ENCODE measurements at regions not wholly inside any gene's neighbourhood (a gene's known extent, or its start where the extent isn't known, plus 50 kb on each side); places are given as distances from the start of the nearest gene placed in this dataset.

- TF ChIP-seq ZNF16 (tag by site-specific recombination; IDR thresholded peaks at IDR 0.05; ENCODE audit: low read depth) (no peak), ZSCAN4 (tag by site-specific recombination; IDR thresholded peaks at IDR 0.05) (no peak), ZNF785 (tag by site-specific recombination; IDR thresholded peaks at IDR 0.05) (no peak), SCRT2 (tag by site-specific recombination; IDR thresholded peaks at IDR 0.05) (no peak), ZNF311 (tag by site-specific recombination; IDR thresholded peaks at IDR 0.05; ENCODE audit: borderline replicate concordance) (no peak), ZNF341 (tag by site-specific recombination; IDR thresholded peaks at IDR 0.05; ENCODE audit: low read depth) (no peak), ZNF560 (tag by site-specific recombination; IDR thresholded peaks at IDR 0.05; ENCODE audit: borderline replicate concordance) (no peak), ZNF324 (tag by site-specific recombination; IDR thresholded peaks at IDR 0.05) (no peak), ZBTB1 (tag by site-specific recombination; IDR thresholded peaks at IDR 0.05) (no peak), INSM2 (tag by site-specific recombination; IDR thresholded peaks at IDR 0.05) (no peak)
- POLR2A ChIA-PET, result no interaction called here
- Histone ChIP-seq H3K27ac (ENCODE audit: extremely low read depth, low read depth, low read length) (no peak overlapping the region), H3K9me3 (ENCODE audit: control insufficient read depth, insufficient read depth, low read depth, low read length) (no peaks in the 10 kb centered on the region), H3K4me3 (ENCODE audit: low read depth, low read length) (no peak overlapping the region), H3K36me3 (ENCODE audit: control insufficient read depth in 2 of 2, insufficient read depth in 1 of 2, low read length in 2 of 2) (no peaks in the 10 kb centered on the region), H3K4me1 (ENCODE audit: control insufficient read depth, insufficient read depth, low read length) (no peaks in the 10 kb centered on the region; the same call in 1 of the 2 replicates)
- CTCF ChIA-PET, result no interaction called here
These were observed 495.4 kb downstream of the BTBD3 start for GRCh38 chr20:12413116-12413515.

GRCh38 chr20:12414446-12415274, 497.0 kb downstream of the BTBD3 start:
- H3K4me3 ChIP-seq (ENCODE audit: low read depth, low read length), result no peak overlapping the region
- POLR2A ChIA-PET, result no interaction called here
- TF ChIP-seq ZNF248 (tag by site-specific recombination; IDR thresholded peaks at IDR 0.05) (no peak), ZNF529 (tag by site-specific recombination; IDR thresholded peaks at IDR 0.05; ENCODE audit: insufficient replicate concordance) (no peak), KLF17 (tag by site-specific recombination; IDR thresholded peaks at IDR 0.05) (no peak), MZF1 (tag by site-specific recombination; IDR thresholded peaks at IDR 0.05; ENCODE audit: borderline replicate concordance) (no peak), ZFP41 (tag by site-specific recombination; IDR thresholded peaks at IDR 0.05; ENCODE audit: borderline replicate concordance) (no peak), ZNF223 (tag by site-specific recombination; IDR thresholded peaks at IDR 0.05) (no peak), ZNF449 (tag by site-specific recombination; IDR thresholded peaks at IDR 0.05) (no peak), ZNF280C (tag by site-specific recombination; IDR thresholded peaks at IDR 0.05) (no peak), ZNF16 (tag by site-specific recombination; IDR thresholded peaks at IDR 0.05; ENCODE audit: low read depth) (no peak)
- no peaks in the 10 kb centered on the region for H3K9me3 ChIP-seq (ENCODE audit: control insufficient read depth, insufficient read depth, low read depth, low read length)
- CTCF ChIA-PET, result no interaction called here
- no peak overlapping the region for H3K27ac ChIP-seq (ENCODE audit: extremely low read depth, low read depth, low read length)
- no peaks in the 10 kb centered on the region for H3K36me3 ChIP-seq (ENCODE audit: control insufficient read depth in 2 of 2, insufficient read depth in 1 of 2, low read length in 2 of 2)
- H3K4me1 ChIP-seq (ENCODE audit: control insufficient read depth, insufficient read depth, low read length), result no peaks in the 10 kb centered on the region; the same call in 1 of the 2 replicates
